NCI-H510A treated with DMSO at 0.1 percent for 48 hours (cell line): ENCODE measurements at regions not wholly inside any gene's neighbourhood (a gene's known extent, or its start where the extent isn't known, plus 50 kb on each side); places are given as distances from the start of the nearest gene placed in this dataset.

Source experiments
- DNase-seq: peaks from one replicate; lab custom pipeline; 2025; lab: John Stamatoyannopoulos, UW

DNA sequence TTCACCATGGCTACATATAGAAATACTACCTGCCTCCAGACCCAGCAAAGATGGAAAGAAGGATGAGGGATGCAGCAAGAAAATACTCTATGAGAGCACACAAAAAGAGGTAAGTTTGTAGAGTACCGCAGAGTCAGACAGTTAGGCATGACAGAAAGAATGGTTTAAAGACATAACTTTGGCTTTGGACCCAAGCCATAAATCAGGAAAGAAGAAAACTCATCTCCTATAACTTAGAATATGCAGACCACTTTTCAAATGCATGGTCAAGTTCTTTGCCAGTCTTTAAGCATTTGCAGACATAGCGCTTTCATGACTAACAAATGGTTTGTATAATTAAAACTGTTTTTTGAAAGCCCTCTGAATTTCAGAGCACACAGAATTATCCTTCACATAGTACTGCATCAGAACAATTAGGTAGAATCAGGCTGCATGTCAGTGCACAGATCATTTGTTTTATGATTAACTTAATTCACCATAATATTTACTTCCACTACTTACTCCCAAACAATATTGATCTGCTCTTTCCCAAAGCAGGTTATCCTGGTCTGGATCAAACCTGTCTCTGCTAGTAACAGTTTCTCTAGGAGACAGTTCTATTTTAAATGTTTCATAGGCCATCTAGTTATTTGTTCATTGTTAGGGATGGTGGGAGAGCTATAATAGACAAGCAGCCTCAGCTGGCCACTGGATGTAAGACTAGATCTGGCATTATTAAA lies 280.7 kb upstream of the NR5A2 start:
- DNase-seq: no peak

DNA sequence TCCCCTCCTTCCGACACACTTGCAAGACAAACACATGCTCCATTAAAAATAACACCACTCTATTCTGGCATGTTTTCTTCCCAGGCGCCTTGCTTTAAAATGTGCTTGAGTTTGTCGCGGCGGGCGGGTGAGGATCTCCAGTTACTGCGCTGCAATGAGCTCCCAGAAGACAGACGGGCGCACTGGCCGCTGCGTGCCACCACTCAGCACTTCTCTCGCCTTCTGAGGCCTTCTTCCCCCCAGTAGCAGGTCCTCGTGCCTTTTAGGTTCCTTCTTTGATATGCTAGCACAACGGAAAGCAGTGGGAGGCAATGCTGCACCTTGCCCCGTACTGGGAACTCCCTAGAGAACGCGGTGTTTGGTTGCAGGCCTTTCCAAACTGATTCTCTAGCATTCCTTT lies 279.5 kb upstream of the NR5A2 start:
- DNase-seq: peak; percentile 15

DNA sequence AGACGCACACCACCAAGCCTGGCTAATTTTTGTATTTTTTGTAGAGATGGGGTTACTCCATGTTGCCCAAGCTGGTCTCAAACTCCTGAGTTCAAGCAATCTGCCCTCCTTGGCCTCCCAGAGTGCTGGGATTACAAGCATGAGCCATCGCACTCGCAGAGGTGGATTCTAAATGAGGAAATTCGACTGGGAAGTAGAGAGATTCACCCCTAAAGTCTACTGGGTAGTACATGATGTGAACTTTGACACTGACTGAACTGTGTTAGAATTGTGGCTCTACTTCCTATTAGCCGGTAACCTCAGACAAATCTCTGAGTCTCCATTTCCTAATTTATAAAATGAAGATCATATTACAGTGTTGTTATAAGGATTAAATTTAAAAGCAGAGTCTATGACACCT lies 276.0 kb upstream of the NR5A2 start:
- DNase-seq: no peak

DNA sequence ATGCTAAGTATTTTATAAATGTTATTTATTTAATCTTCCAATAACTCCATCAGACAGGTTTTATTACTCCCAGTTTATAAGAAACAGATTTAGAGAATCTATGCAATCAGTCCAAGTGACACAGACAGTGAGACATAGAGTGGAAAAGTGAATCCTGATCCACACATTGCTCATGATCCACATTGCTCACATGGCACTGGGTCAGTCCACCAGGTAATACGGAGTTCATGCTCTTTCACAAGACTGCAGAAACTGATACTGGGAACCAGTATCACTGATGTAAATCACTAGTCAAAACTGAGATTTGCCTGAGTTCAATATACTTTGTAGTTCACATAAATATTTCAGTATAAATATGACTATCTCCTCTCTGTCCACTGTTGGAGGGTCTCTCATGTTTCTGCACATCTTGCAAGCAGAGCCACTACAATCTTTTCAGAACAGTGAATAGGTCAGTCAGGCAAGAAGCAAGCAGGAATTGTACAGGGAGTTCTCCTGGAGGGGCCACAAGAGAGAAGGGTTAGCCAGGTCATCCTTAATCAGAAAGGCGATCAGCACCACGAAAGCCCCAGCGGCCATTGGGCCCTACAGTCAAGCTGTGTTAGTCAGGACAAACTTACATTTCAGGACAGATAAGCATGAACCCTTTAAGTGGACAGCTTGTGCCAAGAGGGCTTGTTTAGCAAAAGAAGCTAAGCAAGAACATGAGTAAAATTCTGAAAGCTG lies 275.4 kb upstream of the NR5A2 start:
- no peak for DNase-seq

DNA sequence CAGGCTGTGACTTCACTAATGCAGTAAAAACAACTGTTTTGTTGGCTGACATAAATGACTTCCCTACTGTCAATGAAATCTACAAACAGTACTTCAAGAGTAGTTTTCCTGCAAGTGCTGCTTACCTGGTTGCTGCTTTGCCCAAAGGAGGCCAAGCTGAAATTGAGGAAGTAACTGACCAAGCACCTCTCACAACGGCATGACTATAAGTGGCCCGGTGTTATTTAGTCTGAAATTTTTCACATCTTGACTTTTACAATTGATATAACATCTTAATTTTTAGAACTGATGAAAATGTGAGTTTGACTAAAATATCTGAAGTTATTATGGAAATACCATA lies 274.9 kb upstream of the NR5A2 start:
- no peak for DNase-seq

DNA sequence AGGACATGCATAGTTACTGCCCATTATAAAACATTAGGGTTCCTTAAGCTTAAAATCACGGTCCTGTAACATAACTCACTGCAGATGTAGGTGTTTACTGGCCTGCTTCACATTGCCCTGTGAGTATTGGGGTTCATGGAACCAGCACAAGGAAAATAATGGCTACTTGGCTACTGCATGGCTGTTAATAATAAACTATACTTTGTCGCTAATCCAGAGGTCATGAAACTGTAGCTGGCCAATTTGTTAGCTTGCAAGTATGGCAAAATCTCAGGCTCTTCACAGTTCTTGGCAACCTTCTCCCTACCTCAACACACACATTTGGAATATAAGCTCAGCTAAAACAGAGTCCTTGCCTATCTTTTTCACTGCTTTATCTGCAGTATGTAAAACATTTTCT lies 274.0 kb upstream of the NR5A2 start:
- no peak for DNase-seq

DNA sequence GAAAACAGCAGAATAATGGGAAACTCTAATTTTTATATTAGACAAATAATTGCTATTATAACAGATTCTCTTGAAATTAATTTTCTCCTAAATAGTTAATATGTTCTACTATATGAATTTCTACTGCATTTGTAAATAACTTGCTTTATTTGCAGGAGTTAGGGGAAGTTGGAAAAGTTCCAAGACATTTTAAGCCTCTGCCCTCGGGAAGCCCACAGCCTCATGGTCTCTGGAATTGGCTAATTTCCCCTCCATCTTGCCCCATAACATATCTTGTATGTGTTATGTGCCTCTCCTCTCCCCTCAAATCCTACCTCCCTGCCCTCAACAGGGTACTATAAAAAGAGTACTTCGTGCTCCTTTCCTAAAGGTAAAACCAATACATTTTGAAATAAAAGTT lies 271.4 kb upstream of the NR5A2 start:
- no peak for DNase-seq

DNA sequence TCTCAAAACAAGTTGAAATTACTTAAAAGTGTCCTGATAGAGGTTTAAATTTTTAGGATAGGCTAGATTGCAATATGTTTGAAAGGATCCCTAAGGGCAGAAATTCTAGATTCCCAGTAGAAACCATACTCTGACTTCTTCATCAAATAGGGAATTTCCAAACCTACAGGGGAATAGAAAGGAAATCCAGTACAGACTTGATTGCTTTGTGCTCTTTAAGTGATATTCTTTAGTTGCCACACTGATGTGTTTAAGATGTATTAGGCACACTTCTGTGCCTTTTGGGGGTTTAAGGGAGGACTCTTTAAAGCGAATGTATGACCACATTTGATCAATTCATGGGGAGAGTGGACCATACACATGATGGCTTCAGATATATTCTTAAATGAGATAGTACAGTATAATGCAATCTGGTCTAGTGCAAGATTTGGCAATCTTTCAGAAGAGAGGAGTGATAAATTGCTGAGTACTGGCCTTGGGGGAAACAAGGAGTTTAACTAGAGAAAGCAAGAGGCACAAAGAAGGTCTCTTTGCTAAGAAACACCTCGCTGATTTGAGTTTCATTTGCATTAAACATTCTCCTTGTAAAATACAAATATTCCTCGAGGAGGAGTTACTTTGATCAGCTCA lies 268.8 kb upstream of the NR5A2 start:
- no peak for DNase-seq

DNA sequence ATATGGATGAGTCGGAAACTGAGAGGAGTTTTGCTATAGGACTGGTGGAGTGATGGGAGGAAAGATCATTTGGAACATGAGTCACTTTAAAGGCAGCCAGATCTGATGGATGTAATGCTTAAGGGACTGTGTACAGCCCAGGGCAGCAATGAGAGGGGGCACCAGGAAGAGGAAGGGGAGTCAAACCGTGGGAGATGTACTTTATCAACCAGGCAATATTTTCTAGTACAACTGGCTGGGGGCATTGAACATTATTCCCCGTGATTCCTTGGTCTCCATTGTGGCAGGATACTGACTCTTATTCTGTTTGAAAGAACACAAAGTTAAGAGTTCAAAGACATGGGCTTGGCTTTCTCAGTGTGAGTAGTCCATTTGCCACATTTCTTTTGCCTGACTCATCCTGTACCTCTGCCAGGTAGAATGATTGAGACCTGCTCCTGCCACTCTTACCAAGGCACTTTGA lies 268.2 kb upstream of the NR5A2 start:
- no peak for DNase-seq

DNA sequence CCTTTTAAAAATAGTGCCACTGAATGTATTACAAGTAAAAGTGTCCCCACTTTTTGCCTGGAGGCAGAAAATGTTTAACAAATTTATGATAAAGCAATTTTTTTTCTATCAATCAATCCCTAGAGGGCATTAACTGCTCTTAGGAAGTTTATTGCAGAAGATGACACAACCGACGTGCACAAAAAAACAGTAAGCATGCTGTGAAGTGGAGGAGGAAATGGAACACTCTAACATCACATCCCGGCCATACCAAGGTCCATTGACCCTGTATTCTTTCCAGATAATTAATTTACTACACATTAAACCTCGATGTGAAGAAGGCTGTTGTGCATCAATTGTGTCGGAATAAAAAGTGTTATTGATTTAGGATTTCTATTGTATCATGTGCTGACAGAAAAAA lies 264.9 kb upstream of the NR5A2 start:
- DNase-seq: peak; percentile 24

DNA sequence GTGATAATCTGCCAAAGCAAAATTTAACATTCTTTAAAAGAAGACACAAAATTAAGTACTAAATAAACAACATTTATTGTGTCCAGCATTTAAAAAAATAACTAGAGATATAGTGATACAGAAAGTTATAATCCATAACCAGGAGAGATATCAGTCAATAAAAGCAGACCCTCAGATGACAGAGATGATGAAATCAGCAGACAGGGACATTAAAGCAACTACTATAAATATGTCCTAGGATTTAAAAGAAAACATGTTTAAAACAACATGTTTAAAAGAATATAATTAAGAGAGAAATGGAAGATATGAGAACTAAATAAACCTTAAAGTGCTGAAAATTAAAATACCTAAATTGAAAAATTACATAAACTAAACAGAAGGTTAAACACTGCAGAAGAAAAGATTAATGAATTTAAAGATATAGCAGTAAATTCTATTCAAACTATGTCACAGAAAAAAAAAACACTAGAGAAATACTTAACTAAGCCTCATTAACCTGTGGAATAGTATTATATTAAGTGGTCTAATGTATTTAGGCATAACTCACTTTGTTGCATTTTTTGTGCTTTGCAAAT lies 261.2 kb upstream of the NR5A2 start:
- no peak for DNase-seq

DNA sequence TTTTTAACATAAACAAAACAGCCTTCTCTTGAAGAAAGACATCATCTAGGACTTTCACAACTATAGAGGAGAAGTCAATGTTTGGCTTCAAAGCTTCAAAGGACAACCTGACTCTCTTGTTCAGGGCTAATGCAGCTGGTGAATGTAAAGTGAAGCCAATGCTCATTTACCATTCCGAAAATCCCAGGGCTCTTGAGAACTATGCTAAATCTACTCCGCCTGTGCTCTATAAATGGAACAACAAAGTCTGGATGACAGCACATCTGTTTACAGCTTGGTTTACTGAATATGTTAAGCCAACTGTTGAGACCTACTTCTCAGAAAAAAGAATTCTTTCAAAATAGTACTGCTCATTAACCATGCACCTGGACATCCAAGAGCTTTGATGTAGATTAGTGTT lies 259.8 kb upstream of the NR5A2 start:
- DNase-seq: no peak

DNA sequence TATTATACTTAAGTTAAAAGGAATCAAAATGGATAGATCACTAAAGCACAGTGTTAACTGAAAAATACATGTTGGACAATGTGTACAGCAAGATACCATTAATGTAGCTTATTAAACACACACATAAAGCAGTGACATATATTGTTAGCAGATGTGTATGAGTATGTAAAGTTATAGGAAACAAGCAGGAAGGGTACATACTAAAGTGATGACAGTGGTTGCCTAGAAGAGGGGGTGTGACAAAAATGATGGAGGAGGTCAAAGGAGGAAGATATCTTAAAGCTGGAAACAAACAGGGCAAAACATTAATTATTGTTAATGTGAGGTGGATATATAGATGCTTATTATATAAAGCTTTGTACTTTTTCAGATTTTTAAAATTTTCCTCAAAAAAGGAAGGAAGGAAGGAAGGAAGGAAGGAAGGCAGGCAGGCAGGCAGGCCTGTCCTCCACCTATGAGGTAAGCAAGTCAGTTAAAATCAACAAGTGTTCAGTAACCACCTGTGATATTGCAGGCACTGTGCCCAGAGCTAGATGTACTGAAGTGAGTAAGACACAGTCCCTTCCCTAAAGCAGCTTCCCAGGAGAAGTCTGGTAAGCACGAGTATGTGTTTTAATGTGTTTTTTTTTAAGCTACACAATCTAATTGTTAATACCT lies 252.9 kb upstream of the NR5A2 start:
- peak; percentile 6 for DNase-seq

DNA sequence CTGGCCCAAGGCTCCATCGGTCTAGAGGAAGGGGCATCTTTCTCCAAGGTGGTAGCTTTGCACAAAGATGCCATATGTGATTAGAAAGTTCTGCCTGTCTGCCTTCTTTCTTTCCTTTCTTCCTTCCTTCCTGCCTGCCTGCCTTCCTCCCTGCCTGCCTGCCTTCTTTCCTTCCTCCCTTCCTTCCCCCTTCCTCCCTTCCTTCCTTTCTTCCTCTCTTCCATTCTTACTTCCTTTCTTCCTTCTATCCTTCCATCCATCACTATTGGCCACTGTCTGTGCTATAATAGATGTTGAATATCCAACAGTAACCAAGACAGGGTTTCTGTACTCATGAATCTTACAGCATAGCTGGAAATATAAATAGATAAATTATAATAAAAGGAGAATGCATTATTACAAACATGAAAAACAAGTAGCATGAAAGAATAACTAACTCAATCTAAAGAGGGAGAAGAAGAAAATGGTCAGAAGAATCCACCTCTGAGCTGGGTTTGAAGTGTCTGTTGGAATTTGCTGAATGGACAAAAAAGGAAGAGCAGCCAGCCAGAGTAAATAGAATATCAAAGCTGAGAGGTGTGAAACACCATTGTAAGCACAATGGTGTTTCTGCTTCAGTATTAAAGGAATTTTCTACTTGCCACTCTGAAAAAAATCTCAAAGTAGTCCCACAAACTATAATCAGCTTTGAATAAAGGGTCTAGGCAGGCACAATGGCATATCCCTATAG lies 250.6 kb upstream of the NR5A2 start:
- DNase-seq: no peak

DNA sequence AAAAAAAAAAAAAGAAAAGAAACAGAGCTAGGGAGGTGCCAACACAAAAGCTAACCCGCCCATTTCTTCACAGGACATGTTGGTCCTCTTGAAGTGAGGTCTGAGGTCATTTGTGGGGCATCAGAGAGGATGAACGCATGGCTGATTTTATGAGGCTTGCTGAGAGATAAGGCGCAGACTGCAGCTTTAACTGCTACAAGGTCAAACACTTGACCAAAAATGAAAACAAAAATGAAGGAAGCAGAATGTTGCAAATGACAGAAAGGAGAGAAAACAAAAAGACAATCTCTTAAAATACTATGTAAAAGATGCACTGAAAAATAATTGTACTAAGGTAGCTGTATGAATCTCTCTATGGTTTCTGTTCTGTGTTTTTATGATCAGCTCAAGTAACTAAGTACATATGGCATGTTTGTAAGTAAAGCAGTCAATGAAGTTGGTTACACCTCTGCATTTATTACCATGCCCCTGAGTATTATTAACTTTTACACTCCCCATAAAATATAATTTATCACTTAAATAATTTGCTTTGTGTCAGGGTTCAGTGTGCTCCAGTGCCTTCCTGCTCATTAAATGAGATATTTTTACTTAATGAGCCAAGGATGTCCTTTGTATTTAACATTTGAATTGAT lies 249.1 kb upstream of the NR5A2 start:
- peak; percentile 74 for DNase-seq

DNA sequence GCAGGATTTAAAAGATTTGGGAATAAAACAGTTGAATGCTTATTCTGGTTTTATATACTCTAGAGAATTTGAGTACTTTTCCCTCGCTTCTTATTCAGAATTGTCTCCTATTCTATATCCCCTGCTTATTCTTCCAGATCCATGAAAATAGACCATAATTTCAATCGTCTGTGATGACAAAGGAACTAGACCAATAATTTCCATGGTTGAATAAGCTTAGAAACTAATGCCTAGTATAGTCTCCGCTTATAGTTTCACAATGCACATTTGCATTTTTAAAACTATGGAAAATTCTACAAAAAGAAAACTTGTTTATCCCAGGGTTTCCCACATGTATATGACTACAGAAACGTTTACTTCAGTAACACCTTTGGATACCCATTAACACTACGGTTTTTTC lies 247.4 kb upstream of the NR5A2 start:
- no peak for DNase-seq

DNA sequence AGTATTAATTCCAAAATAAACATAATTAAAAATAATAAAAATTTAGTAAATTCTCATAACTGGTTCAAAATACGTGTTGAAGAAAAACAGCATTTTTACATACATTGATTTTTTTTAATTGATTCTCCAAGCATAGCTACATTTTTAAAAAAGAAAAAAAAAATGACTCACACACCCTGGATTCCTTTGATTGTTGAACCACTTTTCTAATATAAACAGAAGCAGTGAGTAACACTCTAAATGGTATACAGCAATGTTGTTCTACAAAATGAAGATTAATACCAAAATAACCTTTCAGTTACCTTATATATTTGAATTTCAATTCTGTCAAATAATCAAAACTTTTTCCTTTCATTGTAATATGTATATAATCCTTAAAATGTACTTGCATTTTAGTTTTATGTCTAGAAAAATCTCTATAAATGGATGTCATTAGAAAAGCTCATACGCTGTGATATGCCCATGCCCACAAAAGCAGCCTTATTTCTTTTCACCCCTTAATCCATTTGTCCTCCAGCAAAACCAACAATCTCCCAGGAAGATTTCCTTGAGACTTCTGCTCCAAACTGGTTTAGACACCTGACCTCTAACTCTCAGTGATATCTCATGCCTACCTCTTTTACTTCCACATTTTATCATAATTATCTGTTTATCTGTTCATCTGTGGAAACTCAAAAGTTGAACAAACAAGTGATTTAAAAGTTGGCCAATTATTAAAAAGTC lies 246.4 kb upstream of the NR5A2 start:
- DNase-seq: no peak

DNA sequence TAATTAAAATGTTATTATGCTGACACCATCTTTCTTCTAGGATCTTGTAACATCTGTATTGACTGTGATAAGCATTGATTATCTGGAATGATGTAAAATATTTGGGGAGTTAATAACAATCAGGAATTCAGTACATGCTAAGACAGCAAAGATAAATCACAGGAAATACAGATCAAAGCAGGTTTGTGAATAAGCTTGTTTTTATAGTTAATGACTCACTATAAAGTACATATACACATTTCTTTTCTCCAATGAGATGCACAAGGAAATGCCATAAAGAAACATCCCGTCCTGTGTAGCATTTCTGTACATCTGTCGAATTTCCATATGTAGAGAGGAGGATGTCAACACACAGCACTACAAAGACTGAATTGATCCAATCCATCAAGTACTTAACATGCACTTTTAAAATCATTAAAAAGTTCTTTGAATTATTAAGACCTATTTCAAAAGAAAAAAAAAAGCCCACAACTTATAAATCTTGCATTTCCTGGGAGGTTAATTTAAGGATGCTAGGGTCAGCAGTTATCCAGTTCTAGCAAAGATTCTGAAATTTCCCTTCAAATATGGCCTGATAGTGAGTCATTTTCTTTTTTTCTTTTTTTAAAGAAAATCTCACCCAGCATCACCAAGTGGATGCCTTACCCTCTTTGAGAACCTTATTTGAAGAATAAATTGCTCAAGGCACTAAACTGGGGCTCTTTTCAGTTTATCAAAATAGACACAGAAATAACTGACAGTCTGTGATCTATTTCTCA lies 243.2 kb upstream of the NR5A2 start:
- no peak for DNase-seq

DNA sequence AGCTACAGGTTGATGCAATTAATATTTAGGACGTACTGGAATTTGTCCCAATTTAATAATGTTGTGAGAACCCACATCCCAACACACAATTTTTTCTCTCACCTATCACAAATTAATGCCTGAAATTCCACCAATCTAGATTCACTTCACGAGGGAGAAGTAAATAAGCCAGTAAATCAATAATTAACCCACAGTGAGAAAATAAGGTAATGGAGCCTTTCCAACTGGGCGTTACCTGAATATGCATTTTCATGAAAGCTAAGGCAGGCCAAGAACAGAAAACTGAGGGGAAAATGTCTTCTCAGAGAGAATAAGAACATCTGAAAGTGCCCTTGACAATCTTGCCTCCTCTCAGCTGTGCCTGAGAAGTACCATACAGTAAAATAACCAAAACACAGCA lies 240.8 kb upstream of the NR5A2 start:
- no peak for DNase-seq

DNA sequence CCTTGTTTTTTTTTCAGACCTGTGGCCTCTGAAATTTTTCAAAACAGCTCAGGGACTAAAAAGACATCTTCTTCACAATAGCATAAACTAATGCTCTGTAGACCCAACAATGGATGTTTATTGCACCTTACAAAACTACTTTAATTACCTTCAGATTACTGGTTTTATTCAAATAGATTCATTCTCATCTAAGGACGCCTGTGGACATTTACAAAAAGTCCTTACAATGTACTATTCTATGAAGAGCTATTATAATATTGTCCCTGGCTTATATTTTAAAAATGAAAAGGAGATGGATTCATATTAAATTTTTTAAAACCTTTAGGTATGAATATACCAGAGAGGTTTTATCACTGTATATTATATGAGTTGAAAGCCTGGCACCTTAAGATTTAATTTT lies 238.4 kb upstream of the NR5A2 start:
- DNase-seq: no peak
